A673 (cell line): ENCODE measurements at regions not wholly inside any gene's neighbourhood (a gene's known extent, or its start where the extent isn't known, plus 50 kb on each side); places are given as distances from the start of the nearest gene placed in this dataset.
A peak's percentile ranks its signal among the peaks of the same experiment; 100 is the strongest.

ENCODE experiments used
- BruUV-seq: library from RNA; stranded (reverse); fragments of 400-500 nt; replicated peaks from 2 replicates; lab custom pipeline; 2021; lab: Mats Ljungman, UMichigan
- CTCF ChIA-PET: fragments of 300-600 bp; sonication (Branson Sonifier 250); formaldehyde crosslinking; loops from one replicate; lab custom pipeline; 2022; ENCODE audit warnings: antibody characterized with exemption; lab: Charles Lee
- POLR2A ChIA-PET: fragments of 300-600 bp; sonication (Branson Sonifier 250); formaldehyde crosslinking; loops from one replicate; lab custom pipeline; 2022; ENCODE audit warnings: antibody characterized with exemption; ENCODE audit not compliant: low non-redundant PET; lab: Charles Lee
- DNase-seq: peaks from one replicate; pipeline ENCODE4 v3.0.0-alpha.2; 2015; ENCODE audit warnings: low spot score
- H3K27ac ChIP-seq: fragments of 200-600 bp; sonication (generic); 2 replicates; pipeline ENCODE4 v1.5.1; 2016; ENCODE audit warnings: mixed run types, low read depth, mild to moderate bottlenecking, mixed read lengths, antibody characterized with exemption, low read length; ENCODE audit not compliant: poor library complexity, severe bottlenecking
- H3K27me3 ChIP-seq: fragments of 200-600 bp; sonication (generic); replicated peaks from 2 replicates; pipeline ENCODE4 v1.6.1; 2017; ENCODE audit warnings: mixed run types, low read depth, mild to moderate bottlenecking, mixed read lengths, antibody characterized with exemption, low read length; ENCODE audit not compliant: insufficient read depth, poor library complexity
- H3K36me3 ChIP-seq: fragments of 200-600 bp; sonication (generic); 2 replicates; pipeline ENCODE4 v1.6.1; 2016; ENCODE audit warnings: mixed run types, mild to moderate bottlenecking, mixed read lengths, antibody characterized with exemption, low read length; ENCODE audit not compliant: insufficient read depth, poor library complexity, severe bottlenecking
- H3K4me1 ChIP-seq: fragments of 200-600 bp; sonication (generic); 2 replicates; pipeline ENCODE4 v1.6.1; 2017; ENCODE audit warnings: mixed run types, mild to moderate bottlenecking, mixed read lengths, antibody characterized with exemption, low read length; ENCODE audit not compliant: insufficient read depth, poor library complexity, severe bottlenecking
- H3K4me3 ChIP-seq: fragments of 200-600 bp; sonication (generic); 2 replicates; pipeline ENCODE4 v1.5.1; 2016; ENCODE audit warnings: low read depth, mixed run types, mild to moderate bottlenecking, mixed read lengths, low read length; ENCODE audit not compliant: poor library complexity, severe bottlenecking
- H3K9me3 ChIP-seq: fragments of 200-600 bp; sonication (generic); 2 replicates; pipeline ENCODE4 v1.6.1; 2016; ENCODE audit warnings: mixed run types, low read depth, mild to moderate bottlenecking, mixed read lengths, antibody characterized with exemption, low read length; ENCODE audit not compliant: poor library complexity, severe bottlenecking
- CTCF ChIP-seq: fragments of 300-800, 200-600 bp; sonication (generic); conservative IDR thresholded peaks from 2 replicates; pipeline ENCODE4 v1.5.1; 2017; ENCODE audit warnings: low read depth, mild to moderate bottlenecking, antibody characterized with exemption, low read length, moderate library complexity, mixed read lengths
- EZH2 ChIP-seq: fragments of 200-600 bp; sonication (generic); IDR thresholded peaks from 2 replicates; pipeline ENCODE4 v1.6.1; 2017; ENCODE audit warnings: borderline replicate concordance, low read depth, mild to moderate bottlenecking, mixed read lengths, antibody characterized with exemption, low read length; ENCODE audit not compliant: poor library complexity, severe bottlenecking
- intact Hi-C: fragments of 100-400 bp; cut with micrococcal nuclease; formaldehyde crosslinking; loops from one replicate; pipeline ENCODE4 v1.10.0; 2022; ENCODE audit not compliant: unreplicated experiment

GRCh38 chr6:4356899-4357659 lies 221.7 kb upstream of the ECI2 start:
- POLR2A ChIA-PET = no interaction called here

GRCh38 chr6:4355241-4355640 lies 219.9 kb upstream of the ECI2 start:
- BruUV-seq = no TSS peak
- TF ChIP-seq CTCF (no peak), EZH2 (no peak)
- Histone ChIP-seq H3K4me1 (peaks cover 18% of the 10 kb centered on the region), H3K9me3 (no peaks in the 10 kb centered on the region), H3K36me3 (no peaks in the 10 kb centered on the region), H3K4me3 (no peak overlapping the region), H3K27ac (no peak overlapping the region), H3K27me3 (no peaks in the 10 kb centered on the region)
- POLR2A ChIA-PET = no interaction called here
- peak; percentile 56 for DNase-seq
- CTCF ChIA-PET = no interaction called here
- intact Hi-C loops = no loop called here

More at GRCh38 chr6:4356899-4357659, 221.7 kb upstream of the ECI2 start:
- no TSS peak for BruUV-seq
- CTCF ChIA-PET = no interaction called here
- H3K36me3 ChIP-seq = no peaks in the 10 kb centered on the region
- H3K4me3 ChIP-seq = no peak overlapping the region
- H3K27me3 ChIP-seq = no peaks in the 10 kb centered on the region
- H3K27ac ChIP-seq = no peak overlapping the region
- DNase-seq = no peak
- H3K4me1 ChIP-seq = peaks cover 14% of the 10 kb centered on the region
- no peaks in the 10 kb centered on the region for H3K9me3 ChIP-seq
- intact Hi-C loops = no loop called here
- TF ChIP-seq EZH2 = no peak
- no peak for TF ChIP-seq CTCF

GRCh38 chr6:4354181-4354580 lies 218.8 kb upstream of the ECI2 start:
- Histone ChIP-seq H3K27me3 (no peaks in the 10 kb centered on the region), H3K27ac (no peak overlapping the region), H3K36me3 (no peaks in the 10 kb centered on the region), H3K9me3 (no peaks in the 10 kb centered on the region), H3K4me1 (peaks cover 16% of the 10 kb centered on the region), H3K4me3 (no peak overlapping the region)
- ChIA-PET POLR2A (no interaction called here), CTCF (interaction anchor here (0.6 kb wide), 1 partner anchor 26 kb away, joined by 4 read pairs; no protein-coding TSS in a partner anchor)
- intact Hi-C loops = no loop called here
- BruUV-seq = no TSS peak
- no peak for DNase-seq
- TF ChIP-seq EZH2 (no peak), CTCF (0 out of 2 replicates have a peak, but pooled peaks have one; percentile 26)
